HG02852 (cell line): ENCODE measurements at regions not wholly inside any gene's neighbourhood (a gene's known extent, or its start where the extent isn't known, plus 50 kb on each side); places are given as distances from the start of the nearest gene placed in this dataset.

Experiments used
- ATAC-seq: cut with Tn5 transposase; IDR thresholded peaks from one replicate; pipeline ENCODE4 v1.9.1; 2021; ENCODE audit warnings: mild to moderate bottlenecking, moderate library complexity; ENCODE audit not compliant: unreplicated experiment

DNA sequence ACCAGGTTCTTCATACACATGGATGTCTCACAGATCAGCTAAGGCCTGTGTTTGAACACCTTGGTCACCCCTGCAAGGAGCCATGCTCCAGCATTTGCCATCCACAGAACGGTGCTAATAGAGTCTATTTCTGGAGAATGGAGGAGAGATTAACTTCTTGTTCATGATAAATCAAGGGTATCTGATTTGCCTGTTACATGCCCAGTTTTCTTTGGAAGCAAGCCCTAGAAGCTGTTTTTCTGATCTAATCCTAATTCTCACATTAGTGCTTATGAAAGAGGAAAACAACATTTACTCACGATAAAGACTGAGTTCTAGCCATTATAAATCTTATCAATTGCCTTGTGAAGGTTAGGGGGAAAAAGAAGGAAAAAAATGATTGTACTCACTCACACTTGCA lies 119.6 kb upstream of the DTNA start:
- no peak for ATAC-seq

DNA sequence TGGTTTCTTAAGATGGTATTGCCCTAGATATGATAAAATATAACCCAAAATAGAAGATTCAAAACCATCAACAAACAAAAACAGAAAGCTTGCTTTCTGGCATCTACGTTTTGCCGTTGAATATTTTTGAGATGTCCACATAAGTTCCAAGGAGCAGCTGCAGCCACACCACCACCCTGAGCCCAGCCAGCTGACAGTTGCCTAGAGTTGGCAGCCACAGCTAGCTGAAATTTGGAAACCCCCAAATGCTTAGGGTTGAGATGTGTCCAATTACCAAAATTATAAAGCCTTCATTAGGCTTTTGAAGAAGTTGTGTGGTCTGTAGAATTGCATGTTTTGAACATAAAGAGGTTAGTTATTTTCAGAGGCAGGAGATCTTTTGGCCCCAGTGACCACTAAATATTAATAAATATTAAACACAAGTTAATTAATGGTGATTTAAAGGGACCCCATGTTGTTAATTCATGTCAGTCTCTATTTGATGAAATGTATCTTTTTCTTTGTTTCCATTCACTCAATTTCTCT lies 118.1 kb upstream of the DTNA start:
- ATAC-seq: no peak

DNA sequence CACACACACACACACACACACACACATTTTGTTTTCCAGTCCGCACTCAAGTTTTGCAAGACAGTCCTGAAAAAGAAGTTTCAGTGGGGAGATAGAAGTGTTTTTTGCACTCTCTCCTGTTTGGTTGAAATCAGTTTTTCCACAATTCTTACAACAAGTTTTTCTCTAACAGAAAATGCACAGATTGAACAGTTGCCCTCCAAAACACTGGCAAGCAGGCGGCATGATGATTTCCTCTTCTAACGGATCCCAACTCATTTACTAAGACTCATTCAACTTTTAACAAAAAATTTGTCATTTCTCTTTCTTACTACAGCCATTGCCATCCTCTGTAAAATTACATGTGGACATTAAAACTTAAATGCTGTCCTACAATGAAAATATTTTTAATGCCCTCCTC lies 117.6 kb upstream of the DTNA start:
- no peak for ATAC-seq

DNA sequence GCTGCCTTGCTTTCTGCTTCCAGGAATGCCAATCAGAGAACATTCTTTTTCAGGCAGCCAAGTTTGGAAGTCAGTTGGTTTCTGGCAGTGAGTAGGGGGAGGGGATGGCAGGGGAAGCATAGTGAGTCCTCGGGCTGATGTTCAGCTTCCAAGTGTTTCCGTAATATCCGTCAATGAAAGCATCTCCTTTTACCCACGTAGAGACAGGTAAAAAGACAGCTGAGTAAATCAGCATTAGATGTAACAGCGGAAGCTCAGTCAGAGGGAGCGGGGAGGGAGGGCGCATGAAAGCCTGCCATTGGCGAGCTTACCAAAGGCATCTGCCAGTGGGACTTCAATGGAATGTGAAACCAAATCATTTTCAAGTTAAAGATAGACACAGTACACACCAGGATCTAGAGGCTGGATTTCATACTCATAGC lies 117.1 kb upstream of the DTNA start:
- ATAC-seq: no peak

DNA sequence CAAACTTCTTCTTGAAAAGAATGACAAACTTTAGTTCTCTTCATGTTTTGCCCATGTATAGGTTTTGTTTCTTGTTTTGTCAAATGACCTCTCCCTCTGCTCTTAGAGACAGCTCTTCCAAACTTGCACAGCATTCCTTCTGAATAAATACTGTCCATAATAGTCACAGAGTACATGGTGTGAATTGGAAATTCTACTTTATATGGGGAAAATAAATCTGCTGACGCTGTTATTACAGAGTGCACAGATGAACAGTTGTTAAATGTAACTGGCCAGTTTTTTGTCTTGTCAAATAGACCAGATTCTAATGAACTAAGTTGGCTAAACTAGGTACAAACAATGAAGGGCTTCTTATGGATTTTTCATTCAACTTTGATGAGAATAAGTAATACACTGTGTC lies 115.8 kb upstream of the DTNA start:
- no peak for ATAC-seq

DNA sequence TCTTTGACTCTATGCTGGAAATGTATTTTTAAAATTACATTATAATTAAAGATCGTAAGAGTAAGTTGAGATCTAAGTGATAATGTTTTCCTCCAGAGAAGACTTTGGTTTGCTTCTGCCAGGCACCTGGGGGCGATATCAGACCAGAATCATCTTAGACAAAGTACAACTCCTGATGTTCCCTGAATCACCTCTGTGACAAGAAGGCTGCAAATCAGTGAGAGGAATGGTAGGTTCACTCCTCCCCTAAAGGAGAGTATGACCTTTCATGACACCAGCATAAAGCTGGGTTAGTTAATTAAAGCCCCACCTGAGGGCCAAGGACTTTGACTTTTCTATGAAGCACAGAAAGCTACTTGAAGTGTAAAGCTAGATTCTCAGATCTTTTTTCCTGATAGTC lies 114.4 kb upstream of the DTNA start:
- ATAC-seq: no peak

DNA sequence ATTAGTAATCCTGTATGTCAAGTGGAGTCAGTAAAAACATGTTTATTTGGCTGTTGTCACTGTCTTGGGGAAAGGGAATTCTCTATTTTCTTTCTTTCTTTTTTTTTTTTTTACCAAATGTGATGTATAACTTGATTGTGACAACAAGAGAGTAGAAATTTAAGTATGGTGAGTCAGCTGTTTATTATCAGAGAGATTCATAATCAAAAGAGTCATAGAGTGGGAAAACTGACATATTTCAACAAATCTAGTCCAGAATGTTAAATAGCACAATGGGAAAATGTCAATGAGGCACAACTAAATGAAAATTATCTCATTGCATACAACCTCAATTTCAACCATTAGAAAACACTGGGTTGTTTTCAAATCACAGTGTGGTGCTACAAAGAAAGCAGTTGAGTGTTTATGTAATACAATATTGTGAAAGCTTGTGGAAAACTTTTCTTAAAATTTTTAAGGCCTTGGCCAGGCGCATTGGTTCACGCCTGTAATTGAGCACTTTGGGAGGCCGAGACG lies 111.9 kb upstream of the DTNA start:
- no peak for ATAC-seq

DNA sequence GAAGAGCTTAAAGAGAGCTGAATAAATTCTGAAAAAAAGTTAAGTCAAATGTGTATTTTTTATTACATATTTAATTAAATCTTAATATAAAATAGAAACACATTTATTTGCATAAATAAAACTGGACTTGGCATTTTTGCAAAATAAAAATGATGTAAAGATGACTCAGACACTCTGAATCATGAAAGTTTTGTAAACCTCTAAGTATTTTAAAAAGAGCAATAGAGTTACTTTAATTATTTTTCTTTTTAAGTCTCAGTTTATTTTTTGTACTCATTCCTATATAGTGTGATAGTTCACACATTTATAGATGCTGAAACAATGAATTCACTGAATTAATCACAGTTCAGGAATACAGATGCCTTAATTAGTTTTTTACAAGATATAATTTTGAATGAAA lies 109.9 kb upstream of the DTNA start:
- ATAC-seq: no peak

DNA sequence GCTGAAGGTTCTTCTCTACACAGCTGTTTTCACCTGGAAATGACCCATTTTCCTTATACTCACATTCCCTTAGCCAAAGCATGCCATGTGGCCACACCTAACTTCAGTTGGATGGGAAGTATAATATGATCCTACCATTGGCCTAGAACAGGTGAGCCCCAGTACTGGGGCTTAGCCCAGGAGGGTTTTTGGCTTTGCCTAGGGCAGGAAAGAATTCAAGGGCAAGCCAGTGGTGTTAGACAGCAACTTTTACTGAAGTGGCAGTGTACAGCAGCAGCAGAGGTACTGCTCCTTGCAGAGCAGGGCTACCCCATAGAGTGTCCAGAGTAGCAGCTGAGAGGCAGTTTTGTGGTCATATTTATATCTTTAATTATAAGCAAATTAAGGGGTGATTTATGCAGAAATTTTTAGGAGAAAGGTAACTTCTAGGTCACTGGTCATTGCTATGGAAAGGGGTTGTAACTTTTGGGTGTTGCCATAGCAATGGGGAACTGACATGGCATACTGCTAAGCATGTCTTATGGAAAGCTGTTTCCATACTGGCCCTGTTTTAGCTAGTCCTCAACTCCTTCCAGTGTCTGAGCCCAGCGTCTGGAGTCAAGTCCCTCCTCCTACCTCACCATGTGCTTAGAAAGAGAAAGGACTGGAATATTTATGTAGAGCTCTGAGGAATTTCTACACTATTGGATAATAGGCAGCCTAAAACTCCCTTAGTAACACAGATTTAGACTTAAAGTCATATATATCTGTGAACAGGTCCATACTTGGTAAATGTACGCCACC lies 109.0 kb upstream of the DTNA start:
- ATAC-seq: no peak

DNA sequence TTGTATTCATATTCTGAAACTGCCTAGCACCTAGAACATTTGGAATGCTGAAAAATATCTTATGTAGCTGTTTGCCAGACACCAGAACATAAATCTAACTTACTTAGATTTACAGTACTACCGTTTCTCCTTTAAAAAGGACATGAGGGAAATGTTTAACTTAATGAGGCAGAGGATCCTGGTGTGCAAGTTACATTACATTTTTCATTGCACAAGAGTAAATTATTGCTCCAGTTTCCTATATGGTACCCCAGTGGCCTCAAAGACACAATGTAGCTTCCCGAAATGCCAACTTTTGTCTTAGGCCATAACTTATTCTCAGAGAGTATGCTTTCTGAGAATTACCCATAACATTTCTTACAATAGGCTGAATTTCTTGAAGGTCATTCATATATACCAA lies 105.5 kb upstream of the DTNA start:
- no peak for ATAC-seq

DNA sequence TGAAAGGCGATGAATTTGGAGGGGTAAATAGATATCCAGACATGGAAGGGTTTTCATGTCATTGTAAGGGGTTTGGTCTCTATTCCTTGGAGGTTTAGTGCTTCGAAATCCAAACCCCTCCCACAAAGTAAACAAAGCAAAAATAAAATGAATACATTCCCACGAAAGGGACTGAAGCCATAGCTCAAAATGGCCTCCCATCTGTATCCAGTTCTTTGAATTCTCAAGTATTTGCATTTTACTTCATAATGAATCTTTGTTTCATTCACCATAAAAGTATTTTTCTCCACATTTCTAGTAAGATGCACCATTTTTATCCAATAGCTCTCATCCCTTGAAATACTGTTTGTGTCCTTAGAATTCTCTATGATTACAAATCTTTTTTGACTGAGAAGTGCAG lies 103.2 kb upstream of the DTNA start:
- no peak for ATAC-seq

DNA sequence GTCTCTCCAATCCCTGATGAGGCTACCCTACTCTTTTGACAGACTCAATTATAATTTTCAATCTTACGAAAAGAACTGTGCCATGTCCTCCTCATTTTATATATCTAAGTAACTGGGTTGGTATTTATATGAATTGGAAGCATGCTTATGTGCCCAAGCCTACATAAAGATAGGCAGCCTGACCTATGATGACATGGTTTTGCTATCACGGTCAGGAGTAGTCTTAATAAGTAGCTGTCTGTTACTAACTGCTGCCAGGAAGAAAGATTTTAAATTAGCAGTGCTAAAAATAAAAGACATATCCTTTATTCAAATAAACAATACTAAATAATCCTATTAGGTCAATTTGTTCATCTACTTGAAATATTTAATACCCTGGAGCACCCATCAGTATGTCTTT lies 102.0 kb upstream of the DTNA start:
- ATAC-seq: no peak

DNA sequence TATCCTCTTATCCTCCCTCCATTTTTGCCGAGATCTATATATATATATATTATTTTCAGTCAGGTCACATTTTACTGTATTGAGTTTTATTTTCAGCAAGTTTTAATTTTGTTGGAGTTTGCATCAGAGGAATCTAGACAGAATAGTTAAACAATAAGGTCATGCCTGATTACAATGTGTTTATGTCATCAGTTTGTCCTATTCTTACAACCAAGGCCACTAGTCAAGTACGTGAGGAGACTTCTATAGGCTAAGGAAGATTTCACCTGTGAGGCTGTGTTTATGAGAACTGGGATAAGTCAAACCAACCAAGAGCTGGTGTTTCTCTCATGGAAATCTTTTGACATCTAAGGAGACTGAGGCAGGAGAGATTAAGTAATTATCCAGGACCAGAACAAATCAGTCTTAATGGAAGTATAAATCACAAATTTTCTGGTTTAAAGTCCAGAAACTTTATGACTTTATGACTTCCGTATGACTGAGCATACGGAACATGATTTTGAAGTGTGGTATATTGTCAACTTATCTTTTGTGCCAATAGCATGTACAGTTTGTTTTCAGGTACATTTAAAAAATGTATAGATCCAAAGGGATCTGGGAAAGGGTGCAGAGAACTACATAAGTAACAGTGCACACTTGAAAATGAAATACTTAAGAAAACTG lies 100.0 kb upstream of the DTNA start:
- no peak for ATAC-seq

DNA sequence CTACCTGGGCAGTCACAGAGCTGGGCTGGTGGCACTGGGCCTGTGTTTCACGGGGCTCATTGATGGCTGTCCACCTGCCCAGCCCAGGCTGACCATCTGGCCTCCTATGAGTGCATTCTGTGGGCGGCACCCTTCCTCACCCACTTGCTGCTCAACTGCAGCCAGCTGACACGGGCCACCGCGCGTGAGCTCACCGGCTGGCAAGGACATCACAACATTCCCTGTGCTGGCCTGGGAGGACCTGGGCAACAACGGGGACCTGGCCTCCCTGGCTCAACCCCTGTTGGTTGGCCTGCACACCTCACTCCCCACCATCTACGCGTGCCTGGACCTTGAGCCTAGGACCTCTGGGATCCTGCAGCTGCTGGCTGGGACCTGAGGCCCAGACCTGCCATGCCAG lies 98.2 kb upstream of the DTNA start:
- ATAC-seq: no peak

DNA sequence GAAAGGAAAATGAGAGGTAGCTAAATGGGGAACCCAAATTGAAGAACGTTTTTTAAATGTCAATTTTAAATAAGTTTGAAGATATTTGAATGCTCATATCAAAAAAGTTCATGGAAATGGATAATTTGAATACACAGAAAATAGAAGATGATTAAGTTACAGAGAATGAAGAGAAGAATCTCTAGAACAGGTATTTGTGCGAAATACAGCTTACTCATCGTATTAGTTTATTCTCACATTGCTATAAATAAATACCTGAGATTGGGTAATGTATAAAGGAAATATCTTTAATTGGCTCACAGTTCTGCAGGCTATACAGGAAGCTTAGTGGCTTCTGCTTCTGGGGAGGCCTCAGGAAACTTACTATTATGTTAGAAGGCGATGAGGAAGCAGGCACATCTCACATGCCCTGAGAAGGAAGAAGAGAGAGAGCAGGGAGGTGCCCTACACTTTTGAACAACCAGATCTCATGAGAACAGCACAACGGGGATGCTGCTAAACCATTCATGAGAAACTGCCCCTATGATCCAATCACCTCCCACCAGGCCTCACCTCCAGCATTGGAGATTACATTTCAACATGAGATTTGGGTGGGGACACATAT lies 89.7 kb upstream of the DTNA start:
- no peak for ATAC-seq

DNA sequence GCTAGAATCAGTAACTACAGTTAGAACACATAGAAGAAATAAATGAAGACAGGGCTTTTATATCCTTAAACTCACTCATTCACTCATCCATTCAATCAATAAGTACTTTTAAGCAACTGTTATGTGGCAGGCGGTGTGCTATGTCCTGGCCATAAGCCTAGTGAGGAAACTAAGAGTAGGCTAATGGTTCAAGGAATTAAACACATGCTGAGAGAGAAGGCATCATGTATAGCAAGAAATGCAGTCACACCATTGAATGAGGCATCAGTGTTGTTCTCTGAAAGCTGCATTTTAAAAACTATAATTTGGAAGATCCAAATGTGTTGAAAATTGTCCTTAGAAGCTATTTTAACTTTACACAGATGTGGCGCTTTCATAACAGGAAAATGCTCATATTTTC lies 86.5 kb upstream of the DTNA start:
- ATAC-seq: no peak

DNA sequence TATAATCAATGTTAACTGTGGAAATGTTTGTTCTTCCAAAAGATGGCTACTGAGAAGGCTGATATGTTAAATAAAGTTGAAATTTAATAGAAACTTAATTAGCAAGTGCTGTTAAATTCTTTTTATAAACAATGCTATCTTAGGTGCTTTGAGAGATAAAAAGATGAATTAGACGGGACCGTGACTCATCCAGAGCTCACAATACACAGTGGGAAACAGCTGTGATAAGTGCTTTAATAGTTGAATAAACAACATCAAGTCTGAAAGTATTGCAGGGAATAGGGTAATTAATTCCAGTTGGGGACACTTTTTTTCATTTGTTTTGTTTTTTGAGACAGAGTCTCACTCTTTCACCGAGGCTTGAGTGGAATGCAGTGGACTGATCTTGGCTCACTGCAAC lies 85.5 kb upstream of the DTNA start:
- ATAC-seq: no peak

DNA sequence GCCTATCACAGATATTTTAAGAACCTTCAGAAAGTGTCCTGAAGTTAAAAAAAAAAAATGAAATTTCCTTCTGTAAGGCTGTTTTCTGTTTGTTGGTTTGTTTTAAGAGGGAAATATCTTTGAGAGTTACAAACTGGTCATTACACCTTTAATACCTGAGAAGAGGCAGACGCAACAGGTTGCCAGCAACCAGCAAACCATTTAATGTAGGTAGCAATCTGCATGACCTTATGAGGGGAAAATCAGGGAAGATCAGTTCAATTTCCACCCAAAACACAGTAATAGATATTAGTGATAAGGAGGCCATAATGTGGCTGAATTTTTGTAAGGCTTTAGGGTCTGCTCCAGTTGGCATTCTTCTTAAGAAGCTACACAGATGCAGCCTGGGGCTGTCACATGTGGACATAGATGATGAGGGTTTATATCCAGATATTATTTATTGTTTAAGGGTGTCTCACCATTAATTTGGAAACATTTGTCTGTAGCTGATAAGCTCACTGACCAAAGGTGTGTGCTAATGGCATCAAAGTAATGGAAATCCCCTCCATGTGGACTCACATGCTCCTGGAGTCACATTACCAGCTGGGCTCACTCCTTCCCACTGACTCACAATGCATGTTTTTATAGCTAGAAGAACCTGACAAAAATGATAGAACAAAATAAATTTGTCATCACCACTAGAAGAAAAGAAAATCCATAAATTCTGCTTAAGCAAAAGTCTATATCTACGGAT lies 83.5 kb upstream of the DTNA start:
- ATAC-seq: no peak

DNA sequence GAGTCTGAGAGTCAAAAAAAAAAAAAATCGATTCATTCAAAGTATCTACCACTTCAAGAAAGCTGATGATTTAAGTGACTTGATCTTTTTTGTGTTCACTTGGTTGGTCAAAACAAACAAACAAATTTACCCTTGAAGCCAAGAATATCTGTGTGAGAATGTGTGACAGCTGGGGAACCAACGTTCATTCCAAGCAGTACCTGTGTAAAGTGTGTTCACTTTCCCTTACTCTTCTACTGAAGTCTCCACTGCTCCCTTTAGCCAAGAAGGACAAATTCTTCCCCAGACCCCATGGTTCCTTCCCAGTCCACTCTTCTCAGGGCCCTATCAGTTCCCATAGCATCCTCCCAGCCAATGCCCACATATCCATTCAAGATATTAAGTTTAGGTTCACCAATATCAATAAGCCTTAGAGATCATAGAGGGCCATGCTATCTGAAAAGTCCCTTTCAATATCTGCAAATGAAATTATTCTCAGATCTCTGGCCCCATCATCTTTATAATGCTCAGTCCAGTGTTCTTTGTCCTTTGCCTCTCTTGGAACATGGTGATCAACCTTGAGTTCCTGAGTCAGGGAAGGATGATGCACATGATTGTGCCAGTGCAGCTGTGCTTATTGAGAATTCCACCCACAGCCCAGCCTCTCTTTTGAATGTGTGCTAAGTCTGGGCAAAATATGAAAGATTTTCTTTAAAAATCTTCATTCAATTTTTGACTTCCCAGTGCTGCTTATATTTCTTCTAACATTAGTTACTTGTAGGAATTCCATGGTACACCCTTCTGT lies 82.8 kb upstream of the DTNA start:
- ATAC-seq: no peak
